DMS 273 (cell line): ENCODE measurements at regions not wholly inside any gene's neighbourhood (a gene's known extent, or its start where the extent isn't known, plus 50 kb on each side); places are given as distances from the start of the nearest gene placed in this dataset.

Source experiments
- DNase-seq: peaks from one replicate; lab custom pipeline; 2025; ENCODE audit not compliant: unreplicated experiment; lab: John Stamatoyannopoulos, UW

DNA sequence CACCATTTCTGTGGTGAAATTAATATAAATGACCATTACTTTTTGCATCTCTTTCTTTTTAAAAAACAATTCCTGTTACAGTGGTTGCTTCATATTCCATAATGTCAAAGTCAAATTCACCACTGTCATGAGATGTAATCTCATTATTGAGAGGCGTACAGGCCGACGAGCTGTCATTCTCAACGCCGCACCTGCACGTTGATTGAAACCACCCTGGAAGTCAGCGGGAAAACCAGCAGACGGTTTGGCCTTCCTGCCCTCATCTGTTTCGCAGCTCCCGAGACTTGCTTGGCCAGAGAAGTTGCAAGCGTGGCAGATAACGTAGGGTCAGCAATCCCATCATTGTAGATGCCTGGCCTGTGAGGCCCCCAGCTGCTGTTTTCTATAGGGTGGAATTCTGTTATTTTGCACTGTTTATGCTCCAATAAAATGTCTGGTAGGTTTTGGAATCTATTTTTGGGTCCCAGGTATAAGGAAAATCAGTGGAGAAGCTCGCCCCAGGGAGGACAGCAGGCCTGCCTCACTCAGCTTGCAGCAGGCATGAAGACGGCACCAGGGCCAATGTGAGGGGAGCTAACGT is 153.4 kb downstream of the SOX1 start:
- DNase-seq, result no peak

DNA sequence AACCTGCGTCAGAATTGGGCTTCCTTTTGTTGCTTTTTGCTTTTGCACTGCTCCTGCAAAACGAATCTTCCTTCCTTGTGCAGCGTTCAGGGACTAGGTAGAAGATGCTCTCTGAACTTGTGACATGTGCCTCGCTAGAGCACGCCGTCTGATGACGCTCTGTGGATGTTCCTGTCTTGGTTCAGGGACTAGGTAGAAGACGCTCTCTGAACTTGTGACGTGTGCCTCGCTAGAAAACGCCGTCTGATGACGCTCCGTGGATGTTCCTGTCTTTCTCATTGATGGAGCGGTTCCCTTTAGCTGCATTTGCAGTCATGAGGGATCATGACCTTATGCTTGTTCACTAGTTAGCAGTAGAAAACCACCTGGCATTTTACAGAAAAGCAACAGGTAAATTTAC is 154.0 kb downstream of the SOX1 start:
- no peak for DNase-seq

DNA sequence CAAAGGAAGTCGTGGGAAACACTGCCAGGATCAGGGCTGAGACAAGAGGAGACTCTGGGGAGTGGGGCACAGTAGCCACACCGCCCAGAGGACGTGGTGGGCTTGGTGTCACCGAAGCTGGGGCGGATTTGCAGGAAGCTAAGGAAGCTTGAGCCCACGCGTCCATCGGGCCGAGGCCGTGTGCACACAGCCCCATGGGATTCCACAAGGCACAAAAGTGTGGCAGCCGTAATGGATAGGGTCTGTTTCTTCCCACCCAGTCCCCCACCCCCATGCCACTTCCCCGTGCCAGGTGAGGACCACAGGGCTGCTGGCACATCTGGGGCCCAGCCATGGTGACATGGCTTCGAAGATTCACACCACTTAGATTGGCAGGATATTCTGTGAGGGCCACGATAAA is 153.2 kb upstream of the SPACA7 start:
- DNase-seq, result no peak

DNA sequence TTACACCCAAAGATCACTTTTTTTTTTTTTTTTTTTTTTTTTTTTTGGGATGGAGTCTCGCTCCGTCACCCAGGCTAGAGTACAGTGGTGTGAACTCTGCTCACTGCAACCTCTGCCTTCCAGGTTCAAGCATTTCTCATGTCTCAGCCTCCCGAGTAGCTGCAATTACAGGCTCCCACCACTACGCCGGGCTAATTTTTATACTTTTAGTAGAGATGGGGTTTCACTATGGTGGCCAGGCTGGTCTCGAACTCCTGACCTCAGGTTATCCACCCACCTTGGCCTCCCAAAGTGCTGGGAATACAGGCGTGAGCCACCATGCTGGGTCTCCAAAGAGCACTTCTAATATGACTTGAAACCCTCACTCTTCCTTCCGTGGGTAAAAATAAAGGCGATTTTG is 152.2 kb upstream of the SPACA7 start:
- peak; percentile 1 for DNase-seq

DNA sequence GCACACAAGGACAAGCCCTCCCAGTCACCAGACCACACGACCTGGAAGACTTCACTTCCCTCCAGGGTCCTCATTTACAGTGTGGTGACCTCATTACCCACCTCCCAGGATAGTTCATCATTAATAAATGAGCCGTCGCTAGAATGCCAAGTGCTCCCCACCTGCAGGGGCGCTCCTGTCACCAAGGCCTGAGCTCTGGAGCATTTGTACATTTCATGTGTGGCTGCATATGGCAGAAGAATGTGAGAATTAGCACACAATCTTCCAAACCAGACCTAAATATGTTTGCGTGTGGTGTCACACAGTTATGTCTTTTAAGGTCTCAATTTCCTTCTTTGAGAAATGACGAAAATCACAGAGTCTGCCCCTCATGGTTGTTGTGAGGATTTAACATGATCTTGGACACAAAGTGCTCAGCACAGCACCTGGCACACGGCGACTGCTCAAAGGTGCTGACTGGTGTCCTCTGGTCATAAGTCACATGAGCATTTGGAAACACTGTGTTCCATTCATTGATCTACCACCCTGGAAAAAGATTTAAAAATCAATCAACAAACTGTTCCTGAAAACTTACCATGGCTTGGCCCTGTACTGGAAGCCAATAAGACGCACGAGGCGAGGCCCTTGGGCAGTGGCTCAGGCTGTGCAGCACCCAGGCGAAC is 150.6 kb upstream of the SPACA7 start:
- peak; percentile 1 for DNase-seq

DNA sequence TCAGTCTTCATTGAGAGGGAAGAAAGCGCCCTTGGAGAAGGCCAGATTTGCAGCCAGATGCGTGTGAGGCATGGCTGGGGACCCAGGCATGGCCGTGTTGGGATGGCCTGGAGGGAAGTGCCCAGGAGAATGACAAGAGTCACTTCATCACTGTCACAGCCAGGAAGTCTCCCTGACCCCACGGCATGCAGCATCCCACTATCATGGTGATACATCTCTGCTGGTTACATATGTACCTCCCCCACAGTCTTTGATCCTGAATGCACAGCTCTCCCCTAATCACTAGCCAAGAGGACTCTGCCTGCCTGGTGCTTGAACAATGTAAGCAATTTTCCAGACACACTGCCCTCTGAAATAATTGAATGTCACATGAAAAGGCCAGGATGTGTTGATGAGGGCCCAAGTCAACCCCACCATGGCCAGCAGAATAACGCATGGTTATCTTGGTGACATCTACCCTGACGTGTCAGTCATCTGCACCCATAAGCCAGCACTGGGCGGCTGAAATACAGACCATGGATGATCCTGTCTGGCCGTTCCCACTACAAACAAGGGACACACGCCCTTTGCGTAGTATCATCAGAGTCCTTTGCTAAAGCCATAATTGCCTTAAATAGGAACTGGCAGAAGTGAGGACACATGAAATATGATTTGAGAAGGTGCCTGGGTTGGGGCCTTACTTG is 149.7 kb upstream of the SPACA7 start:
- no peak for DNase-seq

DNA sequence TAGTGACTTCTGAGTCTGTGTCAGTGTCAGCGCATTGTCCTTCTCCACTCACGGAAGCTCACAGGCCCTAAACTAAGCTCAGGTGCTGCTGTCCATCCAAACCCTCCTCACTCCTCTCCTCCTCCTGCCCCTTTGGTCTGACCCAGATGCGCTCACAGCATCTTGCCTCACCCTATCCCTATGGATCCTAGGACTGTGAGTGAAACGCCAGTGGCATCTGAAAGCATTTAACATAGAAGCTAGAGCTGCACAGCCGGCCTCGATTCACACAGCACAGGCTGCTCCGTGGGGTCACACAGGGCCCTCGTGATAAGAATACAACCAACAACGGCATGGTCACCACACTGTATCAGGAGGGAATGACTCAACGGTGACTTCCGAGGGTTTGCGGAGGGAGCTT is 149.1 kb upstream of the SPACA7 start:
- DNase-seq, result no peak

DNA sequence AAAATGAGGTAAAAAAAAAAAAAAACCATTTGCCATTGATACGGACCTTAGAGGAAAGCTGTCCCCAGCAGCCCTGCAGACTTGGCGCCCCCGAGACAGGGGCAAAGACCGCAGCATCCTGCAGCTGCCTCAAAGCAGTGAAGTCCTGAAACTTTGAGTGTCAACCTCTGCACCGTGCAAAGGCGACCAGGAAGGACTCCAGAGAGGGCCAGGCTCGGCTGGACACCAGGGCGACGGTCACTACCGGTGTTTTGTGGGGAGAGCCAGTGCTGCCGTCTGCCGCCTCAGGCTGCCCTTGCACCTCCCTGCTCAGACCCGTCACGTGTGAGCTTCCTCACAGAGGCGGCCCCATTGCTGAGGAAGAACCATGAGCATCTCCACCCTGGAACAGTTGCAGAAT is 146.7 kb upstream of the SPACA7 start:
- DNase-seq, result no peak

DNA sequence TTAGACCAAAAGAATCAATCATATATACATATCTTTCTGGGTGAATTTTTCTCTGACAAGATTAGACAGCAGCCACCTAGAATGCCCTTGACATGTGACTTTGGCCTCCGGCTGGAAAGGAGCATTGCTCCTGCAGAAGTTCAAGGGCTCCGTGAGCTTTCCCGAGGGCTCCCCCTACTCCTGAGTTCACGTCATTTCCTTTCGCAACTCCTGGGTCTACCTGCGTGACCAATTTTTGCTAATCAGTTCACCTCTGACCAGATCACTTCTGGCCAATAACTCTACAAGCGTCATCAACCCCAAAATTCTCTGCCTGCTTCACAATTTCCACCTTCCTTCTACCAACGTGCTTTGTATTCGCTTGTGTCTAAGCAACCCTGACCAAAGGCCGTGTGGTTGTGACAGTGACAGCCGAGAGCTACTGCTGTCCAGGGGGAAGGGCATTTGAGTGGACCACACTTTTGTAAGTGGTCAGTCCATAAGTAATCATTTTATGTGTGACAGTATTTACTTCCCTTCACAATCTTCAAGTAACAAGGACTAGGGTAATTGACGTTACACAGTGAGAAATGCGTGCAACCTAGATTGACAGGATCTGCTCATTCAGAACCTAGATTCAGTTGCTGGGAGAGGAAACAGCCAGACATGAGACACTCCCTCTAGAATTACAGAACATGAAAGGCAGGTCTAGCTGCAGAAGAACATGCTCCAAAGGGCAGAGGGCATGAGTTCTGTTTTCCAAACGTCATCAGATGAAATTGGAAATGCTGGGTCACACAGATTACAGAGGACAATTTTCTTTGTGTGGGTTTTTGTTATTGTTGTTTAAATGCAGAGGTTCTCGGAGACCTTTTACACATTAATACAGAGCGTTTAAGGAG is 145.9 kb upstream of the SPACA7 start:
- no peak for DNase-seq

DNA sequence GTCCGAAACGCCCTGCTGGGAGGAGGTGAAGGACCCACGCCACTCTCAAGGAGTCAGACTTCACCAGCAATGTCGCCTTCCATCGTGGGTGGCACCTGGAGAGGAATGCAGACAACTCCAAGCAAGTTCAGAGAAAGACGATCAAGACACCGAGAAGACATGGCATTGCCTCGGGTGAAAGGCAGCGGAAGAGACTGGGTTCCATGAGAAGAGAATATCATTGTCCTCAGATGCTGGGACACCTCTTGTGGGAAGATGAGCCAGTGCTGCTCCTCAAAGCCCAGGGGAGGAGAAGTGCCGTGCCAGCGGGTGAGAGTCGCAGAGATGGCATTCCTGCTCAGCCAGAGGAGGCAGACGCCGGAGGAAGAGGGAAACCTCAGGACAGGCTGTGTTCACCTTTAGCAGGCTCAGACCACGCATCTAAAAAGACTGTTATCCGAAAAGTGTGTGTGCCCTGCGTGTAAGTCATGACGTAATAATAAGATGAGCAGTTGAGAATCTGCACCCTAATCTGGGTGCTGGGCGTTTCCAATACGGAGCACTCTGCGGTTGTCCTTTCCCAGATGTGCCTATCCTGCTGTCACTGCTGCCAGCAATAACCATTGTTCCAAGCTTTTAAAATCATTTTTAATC is 144.6 kb upstream of the SPACA7 start:
- DNase-seq, result no peak

DNA sequence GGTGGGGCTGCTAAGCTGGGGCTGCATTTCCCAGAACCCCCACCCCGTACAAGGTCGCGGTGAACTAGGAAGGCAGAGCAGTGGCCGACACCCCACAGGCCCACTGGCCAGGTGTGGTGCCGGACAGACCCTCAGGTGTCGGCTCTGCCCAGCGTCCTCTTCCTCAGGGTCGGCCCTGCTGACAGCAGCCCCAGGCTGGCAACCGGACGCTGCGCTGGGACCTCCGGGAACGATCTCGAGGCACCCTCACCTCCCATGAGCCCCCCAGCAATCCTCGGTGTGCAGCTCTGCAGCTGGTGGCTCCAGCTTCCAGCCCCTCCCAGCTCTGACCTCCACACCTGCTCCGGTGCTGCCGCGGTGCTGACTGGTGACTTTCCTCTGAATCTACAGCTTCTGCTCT is 142.9 kb upstream of the SPACA7 start:
- DNase-seq, result no peak

DNA sequence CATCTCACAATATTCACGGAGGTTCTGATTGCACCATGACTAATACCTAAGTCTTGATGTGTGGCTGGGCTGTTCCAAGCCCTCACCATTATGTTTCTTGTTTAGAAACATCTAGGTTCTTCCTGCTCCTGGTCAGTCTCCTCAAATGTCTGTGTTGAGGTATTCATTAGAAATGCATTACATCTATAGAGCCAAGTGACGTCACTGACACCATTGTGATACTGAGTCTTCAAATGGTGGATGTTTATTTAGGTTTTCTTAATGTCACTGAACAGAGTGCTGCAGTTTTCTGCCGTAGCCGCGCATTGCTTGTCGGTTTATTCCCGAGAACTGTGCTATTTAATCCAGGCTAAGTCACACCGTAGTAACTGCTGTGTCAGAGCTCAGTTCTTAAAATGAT is 142.4 kb upstream of the SPACA7 start:
- DNase-seq, result no peak

DNA sequence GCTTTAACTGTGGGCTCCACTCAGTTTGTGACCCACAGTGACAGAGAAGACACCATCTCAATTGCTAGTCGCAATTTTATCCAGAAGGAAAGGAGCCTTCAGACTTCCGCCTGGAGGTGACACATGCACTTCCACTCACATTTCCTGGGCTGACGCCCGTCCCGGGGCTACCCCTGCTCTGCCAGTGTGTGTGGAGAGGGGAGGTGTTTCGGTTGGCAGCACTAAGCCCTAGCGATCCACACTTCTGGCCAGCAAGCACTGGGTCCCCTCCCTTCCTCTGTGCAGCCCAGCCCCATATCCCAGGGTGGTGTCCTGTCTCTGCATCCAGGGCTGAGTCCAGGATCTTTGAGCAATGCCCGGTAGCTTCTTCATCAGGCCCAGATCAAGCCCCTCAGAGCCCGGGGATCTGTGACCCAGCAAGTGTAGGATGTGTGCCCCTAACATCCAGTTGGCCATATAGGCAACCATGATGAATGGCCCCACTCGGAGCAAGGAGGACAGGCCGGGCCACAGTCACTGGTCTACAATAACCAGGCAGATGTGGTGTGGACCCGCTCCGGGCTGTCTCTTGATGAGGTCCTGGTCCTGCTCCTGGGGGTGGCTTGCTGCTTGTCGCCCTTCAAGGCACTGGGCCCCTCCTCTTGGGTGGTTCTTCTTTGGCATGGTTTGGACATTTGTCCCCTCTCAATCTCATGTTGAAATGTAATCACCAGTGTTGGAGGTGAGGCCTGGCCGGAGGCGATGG is 141.9 kb upstream of the SPACA7 start:
- no peak for DNase-seq

DNA sequence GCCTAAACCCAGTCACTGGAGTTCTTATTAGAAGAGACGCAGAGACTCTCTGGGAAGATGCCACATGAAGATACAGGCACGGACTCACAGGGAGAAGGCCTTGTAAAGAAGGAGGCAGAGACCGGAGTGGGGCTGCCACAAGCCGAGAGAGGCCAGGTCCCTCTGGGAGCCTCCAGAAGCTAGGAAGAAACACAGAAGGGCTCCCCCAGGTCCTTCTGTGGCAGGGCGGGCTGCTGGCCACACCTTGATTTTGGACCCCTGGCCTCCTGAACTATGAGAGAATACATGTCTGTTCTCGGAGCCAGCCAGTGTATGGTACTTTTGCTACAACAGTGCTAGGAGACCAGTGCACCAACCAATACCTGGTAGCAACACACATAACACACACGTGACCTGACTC is 140.1 kb upstream of the SPACA7 start:
- no peak for DNase-seq

DNA sequence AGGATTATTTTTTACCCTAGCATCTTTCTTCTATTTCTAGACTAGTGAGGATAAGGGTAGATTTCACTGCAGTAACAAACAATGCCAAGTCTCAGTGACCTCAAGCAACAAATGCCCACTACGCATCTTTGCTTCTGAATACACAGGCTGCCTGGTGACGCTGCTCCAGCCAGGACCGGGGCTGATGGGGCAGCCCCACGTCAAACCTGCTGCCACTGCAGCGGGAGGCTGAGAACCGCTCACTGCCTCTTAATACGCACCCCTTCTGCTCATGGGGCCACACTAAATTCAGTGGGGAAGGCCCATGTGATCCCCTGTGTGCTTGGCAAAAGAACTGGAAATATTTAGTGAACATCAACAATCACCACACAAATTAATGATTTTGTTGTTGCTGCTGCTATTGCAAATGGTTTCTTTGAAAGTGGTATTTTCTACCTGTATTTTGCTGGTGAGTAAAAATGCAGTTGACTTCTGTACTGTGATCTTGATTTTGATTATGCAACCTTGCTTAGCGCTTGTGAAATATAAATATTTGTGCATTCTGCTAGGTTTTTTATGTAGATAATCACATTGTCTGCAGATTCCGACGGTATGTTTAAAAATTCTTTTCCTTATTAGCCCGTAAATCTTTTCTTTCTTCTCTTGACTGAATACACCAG is 139.5 kb upstream of the SPACA7 start:
- DNase-seq, result no peak

DNA sequence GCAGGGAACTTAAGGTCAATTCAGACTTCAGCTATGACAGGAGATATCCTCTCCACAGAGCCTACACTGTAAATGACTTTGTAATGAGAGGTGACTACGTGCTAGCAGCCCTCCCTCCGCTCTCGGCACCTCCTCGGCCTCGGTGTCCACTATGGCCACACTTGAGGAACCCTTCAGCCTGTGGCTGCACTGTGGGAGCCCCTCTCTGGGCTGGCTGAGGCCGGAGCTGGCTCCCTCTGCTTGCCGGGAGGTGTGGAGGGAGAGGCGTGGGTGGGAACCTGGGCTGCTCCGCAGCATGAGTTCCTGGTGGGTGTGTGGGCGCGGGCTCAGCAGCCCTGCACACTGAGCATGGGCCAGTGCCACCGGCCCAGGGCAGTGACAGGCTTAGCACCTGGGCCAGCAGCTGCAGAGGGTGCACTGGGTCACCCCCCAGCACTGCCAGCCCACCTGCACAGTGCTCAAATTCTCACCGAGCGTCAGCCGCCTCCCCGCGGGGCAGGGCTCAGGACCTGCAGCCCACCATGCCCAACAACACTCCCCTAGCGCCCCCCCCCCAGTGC is 137.6 kb upstream of the SPACA7 start:
- DNase-seq, result no peak

DNA sequence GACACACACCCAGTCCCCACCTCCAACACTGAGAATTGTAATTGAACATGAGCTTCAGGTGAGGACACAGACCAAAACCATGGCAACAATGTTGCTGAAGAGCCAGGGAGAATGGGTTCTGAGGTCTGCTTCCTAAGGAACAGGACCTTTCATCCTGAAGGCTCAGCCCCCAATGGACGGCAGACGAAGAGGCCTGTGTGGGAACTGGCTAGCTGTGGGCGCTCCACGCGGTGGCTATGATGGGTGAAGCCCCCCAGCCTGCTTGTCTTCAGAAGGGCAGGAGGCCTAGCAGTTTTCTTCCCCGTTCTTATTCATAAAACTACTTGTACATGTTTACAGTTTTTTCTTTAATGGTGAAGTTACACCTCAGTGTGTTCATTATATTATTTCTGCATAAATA is 136.1 kb upstream of the SPACA7 start:
- DNase-seq, result no peak

DNA sequence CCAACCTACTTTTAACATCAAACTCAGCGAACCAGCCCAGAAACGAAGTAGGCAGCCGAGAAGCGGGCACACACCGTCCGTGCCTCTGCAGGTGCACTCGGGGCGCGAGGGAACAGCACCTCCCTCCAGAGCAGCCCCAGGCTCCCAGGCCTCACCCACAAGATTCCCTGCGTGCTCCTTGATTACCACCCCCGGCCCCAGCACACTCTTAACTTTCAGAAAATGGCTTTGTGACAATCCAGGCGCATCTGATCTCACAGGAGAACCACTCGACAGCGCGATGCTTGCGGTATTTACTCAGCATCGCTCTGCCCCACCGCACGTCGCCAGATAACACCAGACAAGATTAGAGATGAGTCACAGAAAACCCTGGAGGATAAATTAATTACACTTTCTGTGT is 134.9 kb upstream of the SPACA7 start:
- no peak for DNase-seq

DNA sequence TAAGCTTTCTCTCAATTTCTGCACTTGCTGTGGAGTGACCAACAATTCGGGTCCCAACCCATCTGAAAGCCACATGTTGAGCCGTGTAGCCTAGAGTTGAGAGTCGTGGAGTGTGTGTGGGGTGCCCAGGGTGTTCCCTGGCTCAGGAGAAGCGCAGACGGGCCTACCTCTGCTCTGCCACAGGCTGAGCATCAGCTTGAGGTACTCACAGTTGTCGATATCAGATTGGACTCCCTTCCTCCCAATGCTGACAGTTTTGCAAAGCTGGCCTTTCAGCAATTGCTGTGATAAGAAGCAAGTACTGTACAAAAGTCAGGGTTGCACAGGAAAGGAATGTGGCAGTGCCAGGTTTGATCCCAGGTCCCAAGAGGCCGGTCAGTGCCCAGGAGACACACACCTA is 133.4 kb upstream of the SPACA7 start:
- DNase-seq, result no peak

DNA sequence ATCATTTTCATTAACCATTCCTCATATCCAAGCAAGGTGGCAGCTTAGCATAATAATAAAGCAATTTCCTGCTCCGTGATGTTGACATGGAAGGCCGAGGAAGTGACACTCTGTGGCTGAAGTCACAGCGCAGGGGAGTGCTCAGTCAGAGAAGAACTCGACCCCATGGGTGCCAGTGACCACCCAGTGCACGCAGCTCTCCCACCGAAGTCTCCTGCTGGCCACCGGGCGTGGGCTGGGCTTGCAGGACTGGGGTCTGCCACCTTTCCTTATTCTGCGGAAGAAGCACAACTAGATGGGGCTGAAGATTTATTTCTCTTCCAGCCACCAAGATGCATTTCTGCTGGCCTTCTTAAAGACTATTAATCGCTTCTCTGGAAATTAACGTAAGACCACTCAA is 132.1 kb upstream of the SPACA7 start:
- DNase-seq, result no peak
